HepG2 (cell line): ENCODE measurements at regions not wholly inside any gene's neighbourhood (a gene's known extent, or its start where the extent isn't known, plus 50 kb on each side); places are given as distances from the start of the nearest gene placed in this dataset.
A peak's percentile ranks its signal among the peaks of the same experiment; 100 is the strongest.

ENCODE experiments used
- ATRX ChIP-seq: sonication (generic); formaldehyde crosslinking; IDR thresholded peaks from 2 replicates; pipeline ENCODE4 v1.4.0; 2020; ENCODE audit warnings: missing genetic modification reagents, borderline replicate concordance
- CBFB ChIP-seq: sonication (generic); formaldehyde crosslinking; IDR thresholded peaks from 2 replicates; pipeline ENCODE4 v1.4.0; 2020; ENCODE audit warnings: missing genetic modification reagents
- CEBPB ChIP-seq: IDR thresholded peaks from 2 replicates; pipeline ENCODE4 v1.6.1; 2011; ENCODE audit warnings: low read depth, low read length, improper control_type of control experiment, borderline replicate concordance
- HDAC2 ChIP-seq: sonication (generic); formaldehyde crosslinking; IDR thresholded peaks from 2 replicates; pipeline ENCODE4 v1.4.0; 2020; ENCODE audit warnings: missing genetic modification reagents
- NR2F6 ChIP-seq, 2 experiments: IDR thresholded peaks; 2 replicates each; pipeline ENCODE4 v1.6.1; 2016; ENCODE audit warnings: antibody characterized with exemption in 1 of 2, mild to moderate bottlenecking in 1 of 2
- RCOR2 ChIP-seq: IDR thresholded peaks from 2 replicates; pipeline ENCODE4 v1.6.1; 2016; ENCODE audit warnings: missing biosample characterization, missing genetic modification reagents
- SMARCC2 ChIP-seq: fragments of 450-650 bp; IDR thresholded peaks from 2 replicates; pipeline ENCODE4 v1.6.1; 2017; ENCODE audit warnings: antibody characterized with exemption, mild to moderate bottlenecking
- ZBTB3 ChIP-seq: sonication (generic); formaldehyde crosslinking; IDR thresholded peaks from 2 replicates; pipeline ENCODE4 v1.4.0; 2020; ENCODE audit warnings: low read depth, mild to moderate bottlenecking, moderate library complexity, missing genetic modification reagents, borderline replicate concordance
- ZNF12 ChIP-seq: sonication (generic); formaldehyde crosslinking; IDR thresholded peaks from 2 replicates; pipeline ENCODE4 v1.5.0; 2020; ENCODE audit warnings: missing genetic modification reagents
- TF ChIP-seq, protein P1 (sequence below): sonication (generic); formaldehyde crosslinking; IDR thresholded peaks from 2 replicates; pipeline ENCODE4 v1.4.0; 2020; ENCODE audit warnings: missing genetic modification reagents, mild to moderate bottlenecking, borderline replicate concordance
- TF ChIP-seq, protein P2 (sequence below): sonication (generic); formaldehyde crosslinking; IDR thresholded peaks from 2 replicates; pipeline ENCODE4 v1.4.0; 2020; ENCODE audit warnings: missing genetic modification reagents
- TF ChIP-seq, protein P3 (sequence below), 2 experiments: sonication (generic) in 1 of 2; formaldehyde crosslinking in 1 of 2; IDR thresholded peaks; 2 replicates each; pipeline versions ENCODE4 v1.4.0 to v1.6.1; 2016 to 2020; ENCODE audit warnings: borderline replicate concordance in 1 of 2, low read depth in 1 of 2, mild to moderate bottlenecking in 1 of 2, missing genetic modification reagents in 1 of 2
- TF ChIP-seq, protein P4 (sequence below): sonication (generic); formaldehyde crosslinking; IDR thresholded peaks from 2 replicates; pipeline ENCODE4 v1.5.1; 2020; ENCODE audit warnings: missing genetic modification reagents, mild to moderate bottlenecking, borderline replicate concordance
- TF ChIP-seq, protein P5 (sequence below): sonication (generic); formaldehyde crosslinking; IDR thresholded peaks from 2 replicates; pipeline ENCODE4 v1.9.0; 2021; ENCODE audit warnings: missing genetic modification reagents, borderline replicate concordance

DNA sequence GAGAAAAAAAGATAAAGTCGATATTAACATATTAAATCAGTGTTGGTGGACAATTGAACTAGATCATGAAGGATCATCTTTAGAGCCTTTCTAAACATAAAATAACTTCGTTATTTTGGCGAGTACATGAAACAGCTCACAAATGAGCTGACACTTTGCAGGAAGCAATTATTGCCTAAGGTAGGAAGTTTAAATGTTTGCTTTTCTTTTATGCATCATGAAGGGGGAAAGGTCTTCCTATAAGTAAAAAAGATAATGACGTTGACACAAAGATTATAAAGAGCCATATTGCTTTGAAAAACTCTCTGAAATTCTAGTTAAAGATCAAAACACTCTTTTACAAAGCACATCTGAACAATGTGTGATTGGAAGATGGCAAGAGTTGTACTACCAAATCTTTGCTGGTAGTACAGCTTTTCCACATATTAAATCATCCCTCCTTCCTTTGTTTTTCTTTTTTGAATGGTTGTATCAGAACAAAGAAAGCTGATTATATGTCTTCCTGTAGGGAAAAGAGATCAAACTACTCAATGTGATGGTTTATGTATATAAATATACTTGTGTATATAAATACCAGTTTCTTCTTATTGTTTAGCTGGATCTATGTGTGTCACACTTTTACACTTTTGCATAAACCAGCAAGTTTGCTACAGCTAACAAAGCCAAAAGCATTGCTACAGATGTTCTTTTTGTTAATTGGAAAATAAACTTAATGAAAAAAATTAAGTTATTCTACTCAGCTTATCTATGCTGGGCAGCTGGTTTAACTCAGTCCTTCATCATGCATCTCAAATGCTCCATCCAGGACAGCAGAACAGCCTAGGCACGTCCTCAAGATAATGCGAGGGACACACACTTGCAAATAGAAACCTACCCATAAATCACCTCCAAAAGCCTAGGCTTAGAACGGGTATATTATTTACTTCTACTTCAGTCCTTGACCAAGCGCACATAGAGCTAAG, 850.8 kb upstream of the ROBO1 start (continued):
- TF ChIP-seq HDAC2: peak; percentile 93
- TF ChIP-seq, protein P1, sequence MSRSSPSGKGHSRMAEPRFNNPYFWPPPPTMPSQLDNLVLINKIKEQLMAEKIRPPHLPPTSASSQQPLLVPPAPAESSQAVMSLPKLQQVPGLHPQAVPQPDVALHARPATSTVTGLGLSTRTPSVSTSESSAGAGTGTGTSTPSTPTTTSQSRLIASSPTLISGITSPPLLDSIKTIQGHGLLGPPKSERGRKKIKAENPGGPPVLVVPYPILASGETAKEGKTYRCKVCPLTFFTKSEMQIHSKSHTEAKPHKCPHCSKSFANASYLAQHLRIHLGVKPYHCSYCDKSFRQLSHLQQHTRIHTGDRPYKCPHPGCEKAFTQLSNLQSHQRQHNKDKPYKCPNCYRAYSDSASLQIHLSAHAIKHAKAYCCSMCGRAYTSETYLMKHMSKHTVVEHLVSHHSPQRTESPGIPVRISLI (CRISPR knock-in tag): peak; percentile 57; the same call in 1 of the 2 replicates
- 0 out of 2 replicates have a peak, but pooled peaks have one; percentile 45 for TF ChIP-seq ZNF12 (CRISPR knock-in tag)
- TF ChIP-seq, protein P2, sequence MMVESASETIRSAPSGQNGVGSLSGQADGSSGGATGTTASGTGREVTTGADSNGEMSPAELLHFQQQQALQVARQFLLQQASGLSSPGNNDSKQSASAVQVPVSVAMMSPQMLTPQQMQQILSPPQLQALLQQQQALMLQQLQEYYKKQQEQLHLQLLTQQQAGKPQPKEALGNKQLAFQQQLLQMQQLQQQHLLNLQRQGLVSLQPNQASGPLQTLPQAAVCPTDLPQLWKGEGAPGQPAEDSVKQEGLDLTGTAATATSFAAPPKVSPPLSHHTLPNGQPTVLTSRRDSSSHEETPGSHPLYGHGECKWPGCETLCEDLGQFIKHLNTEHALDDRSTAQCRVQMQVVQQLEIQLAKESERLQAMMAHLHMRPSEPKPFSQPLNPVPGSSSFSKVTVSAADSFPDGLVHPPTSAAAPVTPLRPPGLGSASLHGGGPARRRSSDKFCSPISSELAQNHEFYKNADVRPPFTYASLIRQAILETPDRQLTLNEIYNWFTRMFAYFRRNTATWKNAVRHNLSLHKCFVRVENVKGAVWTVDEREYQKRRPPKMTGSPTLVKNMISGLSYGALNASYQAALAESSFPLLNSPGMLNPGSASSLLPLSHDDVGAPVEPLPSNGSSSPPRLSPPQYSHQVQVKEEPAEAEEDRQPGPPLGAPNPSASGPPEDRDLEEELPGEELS (CRISPR knock-in tag): peak; percentile 88
- peak; percentile 87 for TF ChIP-seq RCOR2 (CRISPR knock-in tag)
- TF ChIP-seq, protein P3, sequence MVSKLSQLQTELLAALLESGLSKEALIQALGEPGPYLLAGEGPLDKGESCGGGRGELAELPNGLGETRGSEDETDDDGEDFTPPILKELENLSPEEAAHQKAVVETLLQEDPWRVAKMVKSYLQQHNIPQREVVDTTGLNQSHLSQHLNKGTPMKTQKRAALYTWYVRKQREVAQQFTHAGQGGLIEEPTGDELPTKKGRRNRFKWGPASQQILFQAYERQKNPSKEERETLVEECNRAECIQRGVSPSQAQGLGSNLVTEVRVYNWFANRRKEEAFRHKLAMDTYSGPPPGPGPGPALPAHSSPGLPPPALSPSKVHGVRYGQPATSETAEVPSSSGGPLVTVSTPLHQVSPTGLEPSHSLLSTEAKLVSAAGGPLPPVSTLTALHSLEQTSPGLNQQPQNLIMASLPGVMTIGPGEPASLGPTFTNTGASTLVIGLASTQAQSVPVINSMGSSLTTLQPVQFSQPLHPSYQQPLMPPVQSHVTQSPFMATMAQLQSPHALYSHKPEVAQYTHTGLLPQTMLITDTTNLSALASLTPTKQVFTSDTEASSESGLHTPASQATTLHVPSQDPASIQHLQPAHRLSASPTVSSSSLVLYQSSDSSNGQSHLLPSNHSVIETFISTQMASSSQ (IDR thresholded peaks at IDR 0.05; ENCODE audit: low read depth): peak; percentile 73
- TF ChIP-seq, protein P3 (CRISPR knock-in tag; IDR thresholded peaks at IDR 0.05; ENCODE audit: borderline replicate concordance): peak; percentile 73; the same call in 1 of the 2 replicates
- no peak for TF ChIP-seq SMARCC2
- TF ChIP-seq ZBTB3 (CRISPR knock-in tag): no peak
- peak; percentile 93 for TF ChIP-seq NR2F6 (IDR thresholded peaks at IDR 0.05)
- peak; percentile 83 for TF ChIP-seq NR2F6 (CRISPR knock-in tag; IDR thresholded peaks at IDR 0.05)
- TF ChIP-seq CEBPB: peak; percentile 11; the same call in 1 of the 2 replicates
- TF ChIP-seq CBFB (CRISPR knock-in tag): no peak
- TF ChIP-seq, protein P4, sequence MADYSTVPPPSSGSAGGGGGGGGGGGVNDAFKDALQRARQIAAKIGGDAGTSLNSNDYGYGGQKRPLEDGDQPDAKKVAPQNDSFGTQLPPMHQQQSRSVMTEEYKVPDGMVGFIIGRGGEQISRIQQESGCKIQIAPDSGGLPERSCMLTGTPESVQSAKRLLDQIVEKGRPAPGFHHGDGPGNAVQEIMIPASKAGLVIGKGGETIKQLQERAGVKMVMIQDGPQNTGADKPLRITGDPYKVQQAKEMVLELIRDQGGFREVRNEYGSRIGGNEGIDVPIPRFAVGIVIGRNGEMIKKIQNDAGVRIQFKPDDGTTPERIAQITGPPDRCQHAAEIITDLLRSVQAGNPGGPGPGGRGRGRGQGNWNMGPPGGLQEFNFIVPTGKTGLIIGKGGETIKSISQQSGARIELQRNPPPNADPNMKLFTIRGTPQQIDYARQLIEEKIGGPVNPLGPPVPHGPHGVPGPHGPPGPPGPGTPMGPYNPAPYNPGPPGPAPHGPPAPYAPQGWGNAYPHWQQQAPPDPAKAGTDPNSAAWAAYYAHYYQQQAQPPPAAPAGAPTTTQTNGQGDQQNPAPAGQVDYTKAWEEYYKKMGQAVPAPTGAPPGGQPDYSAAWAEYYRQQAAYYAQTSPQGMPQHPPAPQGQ (CRISPR knock-in tag): no peak
- TF ChIP-seq, protein P5, sequence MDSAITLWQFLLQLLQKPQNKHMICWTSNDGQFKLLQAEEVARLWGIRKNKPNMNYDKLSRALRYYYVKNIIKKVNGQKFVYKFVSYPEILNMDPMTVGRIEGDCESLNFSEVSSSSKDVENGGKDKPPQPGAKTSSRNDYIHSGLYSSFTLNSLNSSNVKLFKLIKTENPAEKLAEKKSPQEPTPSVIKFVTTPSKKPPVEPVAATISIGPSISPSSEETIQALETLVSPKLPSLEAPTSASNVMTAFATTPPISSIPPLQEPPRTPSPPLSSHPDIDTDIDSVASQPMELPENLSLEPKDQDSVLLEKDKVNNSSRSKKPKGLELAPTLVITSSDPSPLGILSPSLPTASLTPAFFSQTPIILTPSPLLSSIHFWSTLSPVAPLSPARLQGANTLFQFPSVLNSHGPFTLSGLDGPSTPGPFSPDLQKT (CRISPR knock-in tag): no peak
- no peak for TF ChIP-seq ATRX (CRISPR knock-in tag)
